MM.1S (cell line): ENCODE measurements at regions not wholly inside any gene's neighbourhood (a gene's known extent, or its start where the extent isn't known, plus 50 kb on each side); places are given as distances from the start of the nearest gene placed in this dataset.

Source experiments
- DNase-seq: peaks from one replicate; pipeline ENCODE4 v3.0.0-alpha.2; 2015
- H2AFZ ChIP-seq: fragments of 300-600 bp; sonication (generic); 2 replicates; pipeline ENCODE4 v1.6.0; 2016; ENCODE audit warnings: antibody characterized with exemption, low read length
- H3F3A ChIP-seq: fragments of 300-600 bp; sonication (generic); 2 replicates; pipeline ENCODE4 v1.6.1; 2016; ENCODE audit warnings: mild to moderate bottlenecking, antibody characterized with exemption, low read length, moderate library complexity, mixed read lengths; ENCODE audit not compliant: insufficient read depth
- H3K27ac ChIP-seq: fragments of 300-600 bp; sonication (generic); 2 replicates; pipeline ENCODE4 v1.5.1; 2016; ENCODE audit warnings: mild to moderate bottlenecking, low read length
- H3K27me3 ChIP-seq: fragments of 300-600 bp; sonication (generic); replicated peaks from 2 replicates; pipeline ENCODE4 v1.6.0; 2016; ENCODE audit warnings: low read length; ENCODE audit not compliant: insufficient read depth
- H3K36me3 ChIP-seq: fragments of 300-600 bp; sonication (generic); replicated peaks from 2 replicates; pipeline ENCODE4 v1.6.1; 2016; ENCODE audit warnings: mild to moderate bottlenecking, low read length, mixed read lengths; ENCODE audit not compliant: insufficient read depth
- H3K4me1 ChIP-seq: fragments of 300-600 bp; sonication (generic); 2 replicates; pipeline ENCODE4 v1.6.1; 2016; ENCODE audit warnings: low read length, mixed read lengths
- H3K4me2 ChIP-seq: fragments of 300-600 bp; sonication (generic); 2 replicates; pipeline ENCODE4 v1.6.0; 2016; ENCODE audit warnings: low read depth, low read length
- H3K4me3 ChIP-seq: fragments of 300-600 bp; sonication (generic); 2 replicates; pipeline ENCODE4 v1.5.1; 2016; ENCODE audit warnings: low read length, mixed read lengths
- H3K79me2 ChIP-seq: fragments of 300-600 bp; sonication (generic); 2 replicates; pipeline ENCODE4 v1.6.1; 2016; ENCODE audit warnings: mixed run types, low read length, mixed read lengths
- H3K9ac ChIP-seq: fragments of 300-600 bp; sonication (generic); 2 replicates; pipeline ENCODE4 v1.6.1; 2016; ENCODE audit warnings: low read length, mixed read lengths
- H3K9me2 ChIP-seq: fragments of 300-600 bp; sonication (generic); replicated peaks from 2 replicates; pipeline ENCODE4 v1.6.1; 2016; ENCODE audit warnings: mild to moderate bottlenecking, low read length, mixed read lengths; ENCODE audit not compliant: insufficient read depth
- H3K9me3 ChIP-seq: fragments of 300-600 bp; sonication (generic); replicated peaks from 2 replicates; pipeline ENCODE4 v1.6.1; 2016; ENCODE audit warnings: mild to moderate bottlenecking, low read length, mixed read lengths; ENCODE audit not compliant: insufficient read depth
- H4K20me1 ChIP-seq: fragments of 300-600 bp; sonication (generic); 2 replicates; pipeline ENCODE4 v1.6.1; 2016; ENCODE audit warnings: mild to moderate bottlenecking, low read length, moderate library complexity, mixed read lengths; ENCODE audit not compliant: insufficient read depth
- CTCF ChIP-seq: fragments of 300-600 bp; sonication (generic); IDR thresholded peaks from 2 replicates; pipeline ENCODE4 v1.5.1; 2016; ENCODE audit warnings: antibody characterized with exemption, low read length, mixed read lengths
- EZH2 ChIP-seq: fragments of 300-600 bp; sonication (generic); optimal IDR thresholded peaks from 2 replicates; pipeline ENCODE3; 2017; ENCODE audit warnings: low read depth, mild to moderate bottlenecking, antibody characterized with exemption, low read length, mixed read lengths
- EZH2phosphoT487 ChIP-seq: fragments of 300-600 bp; sonication (generic); IDR thresholded peaks from 2 replicates; pipeline ENCODE4 v1.6.1; 2018; ENCODE audit warnings: antibody characterized with exemption, low read length

- Histone ChIP-seq H3K27me3 (no peaks in the 10 kb centered on the region), H3K4me1 (no peaks in the 10 kb centered on the region), H3K9ac (no peak overlapping the region), H3K4me2 (no peak overlapping the region), H3K27ac (no peak overlapping the region), H3K9me2 (no peaks in the 10 kb centered on the region), H2AFZ (no peak overlapping the region), H3K36me3 (no peaks in the 10 kb centered on the region), H3F3A (no peaks in the 10 kb centered on the region), H3K79me2 (no peaks in the 10 kb centered on the region), H3K4me3 (no peak overlapping the region), H4K20me1 (no peaks in the 10 kb centered on the region), H3K9me3 (no peaks in the 10 kb centered on the region)
- no peak for TF ChIP-seq EZH2
- TF ChIP-seq EZH2phosphoT487 = no peak
- no peak for TF ChIP-seq CTCF
- no peak for DNase-seq
Measured at GRCh38 chr7:112969946-112970345, 116.7 kb downstream of the GPR85 start.

GRCh38 chr7:112965506-112965905, 121.1 kb downstream of the GPR85 start:
- Histone ChIP-seq H3K27ac (no peak overlapping the region), H2AFZ (no peak overlapping the region), H3K4me2 (no peak overlapping the region), H3K79me2 (no peaks in the 10 kb centered on the region), H3K27me3 (no peaks in the 10 kb centered on the region), H3K9me3 (no peaks in the 10 kb centered on the region), H3K9ac (no peak overlapping the region), H4K20me1 (no peaks in the 10 kb centered on the region), H3K4me3 (no peak overlapping the region), H3K9me2 (no peaks in the 10 kb centered on the region), H3K36me3 (no peaks in the 10 kb centered on the region), H3K4me1 (no peaks in the 10 kb centered on the region), H3F3A (no peaks in the 10 kb centered on the region)
- no peak for TF ChIP-seq EZH2
- no peak for TF ChIP-seq CTCF
- no peak for TF ChIP-seq EZH2phosphoT487
- DNase-seq = no peak

GRCh38 chr7:112963634-112964033, 123.0 kb downstream of the GPR85 start:
- no peaks in the 10 kb centered on the region for H3K9me2 ChIP-seq
- no peaks in the 10 kb centered on the region for H3F3A ChIP-seq
- H3K27me3 ChIP-seq = no peaks in the 10 kb centered on the region
- H3K4me1 ChIP-seq = no peaks in the 10 kb centered on the region
- TF ChIP-seq EZH2 (no peak), EZH2phosphoT487 (no peak), CTCF (no peak)
- no peak overlapping the region for H3K9ac ChIP-seq
- no peak overlapping the region for H3K4me3 ChIP-seq
- no peaks in the 10 kb centered on the region for H3K79me2 ChIP-seq
- no peaks in the 10 kb centered on the region for H4K20me1 ChIP-seq
- DNase-seq = no peak
- no peaks in the 10 kb centered on the region for H3K9me3 ChIP-seq
- H2AFZ ChIP-seq = no peak overlapping the region
- H3K4me2 ChIP-seq = no peak overlapping the region
- H3K36me3 ChIP-seq = no peaks in the 10 kb centered on the region
- no peak overlapping the region for H3K27ac ChIP-seq
